Upper lobe of right lung (tissue), 1 donor: ENCODE measurements at regions not wholly inside any gene's neighbourhood (a gene's known extent, or its start where the extent isn't known, plus 50 kb on each side); places are given as distances from the start of the nearest gene placed in this dataset.
A peak's percentile ranks its signal among the peaks of the same experiment; 100 is the strongest.

Experiments
- ATAC-seq: fragments of 200-7000 bp; cut with Tn5 transposase; one replicate; pipeline ENCODE4 v1.9.1; 2020; ENCODE audit warnings: mild to moderate bottlenecking, moderate library complexity
- DNase-seq: peaks from one replicate; pipeline ENCODE4 v3.0.0-alpha.2; 2020
- H3K27ac ChIP-seq: fragments of 200-600 bp; one replicate; pipeline ENCODE4 v1.8.0; 2022
- H3K27me3 ChIP-seq: fragments of 200-600 bp; one replicate; pipeline ENCODE4 v1.8.0; 2022; ENCODE audit warnings: mild to moderate bottlenecking
- H3K36me3 ChIP-seq: fragments of 200-600 bp; one replicate; pipeline ENCODE4 v1.8.0; 2022
- H3K4me1 ChIP-seq: fragments of 200-600 bp; one replicate; pipeline ENCODE4 v1.8.0; 2022
- H3K4me3 ChIP-seq: fragments of 200-600 bp; one replicate; pipeline ENCODE4 v1.8.0; 2022; ENCODE audit warnings: mild to moderate bottlenecking
- H3K9me3 ChIP-seq: fragments of 200-600 bp; one replicate; pipeline ENCODE4 v1.8.0; 2022
- CTCF ChIP-seq: fragments of 200-600 bp; IDR thresholded peaks from one replicate; pipeline ENCODE4 v1.8.0; 2022; ENCODE audit warnings: antibody characterized with exemption
- intact Hi-C: fragments of 100-400 bp; cut with DNase I; formaldehyde crosslinking; loops from one replicate; pipeline ENCODE4 v1.11.0; 2022
- donor health status: DM: no; HTN: yes; CAD: no; lungs with severe emphysema.

- Histone ChIP-seq H3K9me3 (no peaks in the 10 kb centered on the region), H3K27me3 (no peaks in the 10 kb centered on the region), H3K36me3 (no peaks in the 10 kb centered on the region), H3K4me1 (no peaks in the 10 kb centered on the region), H3K27ac (no peak overlapping the region), H3K4me3 (no peak overlapping the region)
- no peak for TF ChIP-seq CTCF
- intact Hi-C loops = no loop called here
- DNase-seq (no peak), ATAC-seq (no peak)
These were observed 216.1 kb downstream of the ACTL7B start for GRCh38 chr9:108639696-108640095.

GRCh38 chr9:108639091-108639490, 216.7 kb downstream of the ACTL7B start:
- ATAC-seq (no peak), DNase-seq (no peak)
- H3K27ac ChIP-seq = no peak overlapping the region
- H3K4me1 ChIP-seq = no peaks in the 10 kb centered on the region
- H3K9me3 ChIP-seq = no peaks in the 10 kb centered on the region
- H3K27me3 ChIP-seq = no peaks in the 10 kb centered on the region
- no peak for TF ChIP-seq CTCF
- no peaks in the 10 kb centered on the region for H3K36me3 ChIP-seq
- intact Hi-C loops = no loop called here
- no peak overlapping the region for H3K4me3 ChIP-seq

- intact Hi-C loops = no loop called here
- ATAC-seq = no peak
- H3K36me3 ChIP-seq = no peaks in the 10 kb centered on the region
- no peaks in the 10 kb centered on the region for H3K9me3 ChIP-seq
- H3K4me3 ChIP-seq = no peak overlapping the region
- no peak overlapping the region for H3K27ac ChIP-seq
- TF ChIP-seq CTCF = no peak
- no peaks in the 10 kb centered on the region for H3K27me3 ChIP-seq
- no peaks in the 10 kb centered on the region for H3K4me1 ChIP-seq
- no peak for DNase-seq
These were observed 218.4 kb downstream of the ACTL7B start for GRCh38 chr9:108637340-108637739.

GRCh38 chr9:108636013-108636412, 219.8 kb downstream of the ACTL7B start:
- ATAC-seq = no peak
- H3K4me1 ChIP-seq = no peaks in the 10 kb centered on the region
- H3K27ac ChIP-seq = no peak overlapping the region
- intact Hi-C loops = no loop called here
- H3K36me3 ChIP-seq = no peaks in the 10 kb centered on the region
- H3K4me3 ChIP-seq = no peak overlapping the region
- no peaks in the 10 kb centered on the region for H3K9me3 ChIP-seq
- no peak for DNase-seq
- no peak for TF ChIP-seq CTCF
- H3K27me3 ChIP-seq = no peaks in the 10 kb centered on the region

- Histone ChIP-seq H3K4me3 (no peak overlapping the region), H3K36me3 (no peaks in the 10 kb centered on the region), H3K4me1 (no peaks in the 10 kb centered on the region), H3K27ac (no peak overlapping the region), H3K27me3 (no peaks in the 10 kb centered on the region), H3K9me3 (no peaks in the 10 kb centered on the region)
- no peak for TF ChIP-seq CTCF
- ATAC-seq (no peak), DNase-seq (no peak)
- intact Hi-C loops = no loop called here
These were observed 220.9 kb downstream of the ACTL7B start for GRCh38 chr9:108634672-108635462.

GRCh38 chr9:108634204-108634603, 221.6 kb downstream of the ACTL7B start:
- peak; percentile 23 for ATAC-seq

More at GRCh38 chr9:108634204-108634603, 221.6 kb downstream of the ACTL7B start:
- TF ChIP-seq CTCF = no peak
- Histone ChIP-seq H3K4me1 (no peaks in the 10 kb centered on the region), H3K27ac (no peak overlapping the region), H3K36me3 (no peaks in the 10 kb centered on the region), H3K27me3 (no peaks in the 10 kb centered on the region), H3K4me3 (no peak overlapping the region), H3K9me3 (no peaks in the 10 kb centered on the region)
- DNase-seq = no peak
- intact Hi-C loops = no loop called here
